Prostate gland (tissue), 2 donors: ENCODE measurements at regions not wholly inside any gene's neighbourhood (a gene's known extent, or its start where the extent isn't known, plus 50 kb on each side); places are given as distances from the start of the nearest gene placed in this dataset.

Experiments used
- DNase-seq: peaks from one replicate; pipeline ENCODE4 v3.0.0-alpha.2; 2019; ENCODE audit warnings: low spot score
- H3K27ac ChIP-seq, 2 donors: fragments of 200-600 bp; sonication (generic); 2 replicates each; pipeline ENCODE4 v1.5.1; 2017 to 2019
- H3K27me3 ChIP-seq: fragments of 200-600 bp; sonication (generic); replicated peaks from 2 replicates; pipeline ENCODE4 v1.5.1; 2019; ENCODE audit not compliant: insufficient read depth
- H3K36me3 ChIP-seq, 2 donors: fragments of 200-600 bp; sonication (generic); 1 replicate in 1 of 2; 2 replicates in 1 of 2; pipeline versions ENCODE4 v1.5.1 to v1.8.1; 2017 to 2019
- H3K4me1 ChIP-seq: fragments of 200-600 bp; sonication (generic); replicated peaks from 2 replicates; pipeline ENCODE4 v1.5.1; 2019
- H3K4me3 ChIP-seq, 2 donors: fragments of 200-600 bp; sonication (generic); 2 replicates each; pipeline ENCODE4 v1.5.1; 2017 to 2019
- H3K9me3 ChIP-seq: fragments of 200-600 bp; sonication (generic); 2 replicates; pipeline ENCODE4 v1.5.1; 2017
- POLR2A ChIP-seq: fragments of 450-650 bp; IDR thresholded peaks from one replicate; pipeline ENCODE4 v1.6.1; 2016; ENCODE audit warnings: antibody characterized with exemption, mild to moderate bottlenecking
- POLR2AphosphoS5 ChIP-seq: sonication (generic); formaldehyde crosslinking; IDR thresholded peaks from one replicate; pipeline ENCODE4 v1.6.1; 2017; ENCODE audit warnings: antibody characterized with exemption
- WGBS: methylation state at CpG from one replicate; pipeline ENCODE4 v1.1.5; 2018; 5-methylcytosine and 5-hydroxymethylcytosine counted together
- intact Hi-C: fragments of 100-400 bp; cut with DNase I; formaldehyde crosslinking; loops from one replicate; pipeline ENCODE4 v1.14.2; 2022
- TF ChIP-seq, protein P1 (sequence below), 4 experiments: fragments of 200-600 bp in 2 of 4; fragments of 450-650 bp in 2 of 4; sonication (generic) in 2 of 4; IDR thresholded peaks; 1 replicate in 3 of 4; 2 replicates in 1 of 4; pipeline ENCODE4 v1.5.1; 2016 to 2019; ENCODE audit warnings: antibody characterized with exemption in 4 of 4, mild to moderate bottlenecking in 2 of 4, moderate library complexity in 2 of 4

DNA sequence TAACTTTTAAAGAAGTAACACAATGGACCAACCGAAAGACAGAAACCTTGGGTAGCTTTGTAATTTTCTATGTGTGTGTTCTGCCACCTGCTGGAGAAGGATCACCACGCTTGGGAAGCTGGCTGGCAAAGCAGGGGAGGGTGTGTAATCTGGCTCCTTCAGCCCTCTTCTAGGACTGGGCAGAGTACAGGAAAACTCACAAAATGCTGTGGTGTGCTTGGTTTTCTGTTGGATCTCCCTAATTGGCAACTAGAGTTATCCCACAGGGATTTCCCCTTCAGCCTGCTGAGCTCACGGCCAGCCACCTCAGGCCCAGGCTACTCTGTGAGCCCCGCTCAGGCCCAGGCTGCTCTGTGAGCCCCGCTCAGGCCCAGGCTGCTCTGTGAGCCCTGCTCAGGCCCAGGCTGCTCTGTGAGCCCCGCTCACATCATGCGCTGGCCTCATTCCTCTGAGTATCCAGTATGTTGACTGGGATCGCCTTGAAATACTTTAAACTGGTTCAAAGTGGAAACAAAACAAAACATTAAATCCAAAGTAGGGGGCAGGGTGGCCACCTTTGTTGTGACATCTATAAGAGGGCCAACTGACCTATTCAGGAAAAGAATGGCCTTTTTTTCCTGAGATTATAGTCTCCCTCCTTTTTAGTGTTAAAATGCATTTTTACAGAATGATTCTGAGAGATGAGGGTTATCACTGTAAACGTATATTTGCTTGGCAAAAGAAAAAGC is 52.0 kb upstream of the RNU6-8 start:
- DNase-seq, result peak; percentile 76
- 58% methylated on average over 9 of the region's 9 CpGs for WGBS
- intact Hi-C loops, result loop anchor here (2.0 to 5.0 kb wide), 5 partner anchors 214 to 743 kb away; no protein-coding TSS in a partner anchor
- H3K4me1 ChIP-seq, result no peaks in the 10 kb centered on the region
- H3K27me3 ChIP-seq, result no peaks in the 10 kb centered on the region
- H3K27ac ChIP-seq, result peak overlapping the region; percentile 14 to 62
- no peaks in the 10 kb centered on the region for H3K36me3 ChIP-seq
- TF ChIP-seq POLR2A, result no peak
- TF ChIP-seq POLR2AphosphoS5, result peak; percentile 28
- TF ChIP-seq, protein P1, sequence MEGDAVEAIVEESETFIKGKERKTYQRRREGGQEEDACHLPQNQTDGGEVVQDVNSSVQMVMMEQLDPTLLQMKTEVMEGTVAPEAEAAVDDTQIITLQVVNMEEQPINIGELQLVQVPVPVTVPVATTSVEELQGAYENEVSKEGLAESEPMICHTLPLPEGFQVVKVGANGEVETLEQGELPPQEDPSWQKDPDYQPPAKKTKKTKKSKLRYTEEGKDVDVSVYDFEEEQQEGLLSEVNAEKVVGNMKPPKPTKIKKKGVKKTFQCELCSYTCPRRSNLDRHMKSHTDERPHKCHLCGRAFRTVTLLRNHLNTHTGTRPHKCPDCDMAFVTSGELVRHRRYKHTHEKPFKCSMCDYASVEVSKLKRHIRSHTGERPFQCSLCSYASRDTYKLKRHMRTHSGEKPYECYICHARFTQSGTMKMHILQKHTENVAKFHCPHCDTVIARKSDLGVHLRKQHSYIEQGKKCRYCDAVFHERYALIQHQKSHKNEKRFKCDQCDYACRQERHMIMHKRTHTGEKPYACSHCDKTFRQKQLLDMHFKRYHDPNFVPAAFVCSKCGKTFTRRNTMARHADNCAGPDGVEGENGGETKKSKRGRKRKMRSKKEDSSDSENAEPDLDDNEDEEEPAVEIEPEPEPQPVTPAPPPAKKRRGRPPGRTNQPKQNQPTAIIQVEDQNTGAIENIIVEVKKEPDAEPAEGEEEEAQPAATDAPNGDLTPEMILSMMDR (IDR thresholded peaks at IDR 0.05), result peak in 3 of 4 experiments; percentile 63 to 81 (median 78)
- no peak overlapping the region for H3K4me3 ChIP-seq
- H3K9me3 ChIP-seq, result no peaks in the 10 kb centered on the region

DNA sequence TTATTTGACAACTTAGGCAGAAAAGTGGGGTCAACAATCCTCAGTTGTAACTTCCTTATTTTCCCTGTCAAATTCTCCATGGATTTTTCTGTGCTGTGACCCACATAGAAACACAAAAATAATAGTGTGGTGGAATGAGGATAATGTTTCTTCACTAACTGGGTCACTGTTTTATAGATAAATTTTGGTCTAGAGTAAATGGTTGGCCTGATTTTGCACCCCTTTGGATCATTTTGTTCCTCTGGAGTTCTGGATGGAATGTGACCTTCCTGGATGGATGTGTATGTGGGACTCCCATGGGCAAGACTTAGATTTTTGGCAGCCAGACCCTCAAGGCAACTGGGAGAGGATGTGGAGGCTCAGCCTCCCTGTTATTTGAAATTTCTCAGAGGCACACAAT is 52.7 kb upstream of the RNU6-8 start:
- intact Hi-C loops, result loop anchor here (2.0 to 5.0 kb wide), 2 partner anchors 213 to 257 kb away; no protein-coding TSS in a partner anchor
- TF ChIP-seq, protein P1 (IDR thresholded peaks at IDR 0.05), result no peak
- TF ChIP-seq POLR2A (no peak), POLR2AphosphoS5 (no peak)

DNA sequence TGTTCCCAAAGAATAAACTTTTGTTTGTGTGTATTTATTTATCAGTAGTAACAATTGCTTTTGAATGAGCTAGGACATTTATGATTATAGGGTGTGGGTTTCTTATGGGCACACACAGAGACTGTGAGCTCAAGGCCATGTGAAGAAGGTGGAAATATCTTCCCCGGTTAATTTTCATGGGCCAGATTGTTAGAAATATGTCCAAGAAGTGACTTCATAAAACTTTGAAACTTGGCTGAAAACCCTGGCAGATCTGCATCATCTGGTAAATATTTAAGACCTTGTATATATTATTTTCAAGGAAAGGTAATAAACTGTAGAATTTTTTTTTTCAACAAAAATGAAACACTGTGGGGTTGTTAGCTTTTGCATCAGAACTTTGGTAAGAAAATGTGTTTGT is 53.5 kb upstream of the RNU6-8 start:
- no peaks in the 10 kb centered on the region for H3K27me3 ChIP-seq
- no peak overlapping the region for H3K4me3 ChIP-seq
- H3K9me3 ChIP-seq, result no peaks in the 10 kb centered on the region
- no peaks in the 10 kb centered on the region for H3K36me3 ChIP-seq
- H3K4me1 ChIP-seq, result no peaks in the 10 kb centered on the region
- DNase-seq, result no peak
- WGBS, result 19% methylated on average over 1 of the region's 1 CpG
- H3K27ac ChIP-seq, result peak overlapping the region in 1 of 2 donors; percentile 62
- intact Hi-C loops, result loop anchor here (5.0 kb wide), 1 partner anchor 256 kb away; no protein-coding TSS in a partner anchor
- TF ChIP-seq POLR2A (no peak), POLR2AphosphoS5 (no peak)
- TF ChIP-seq, protein P1 (IDR thresholded peaks at IDR 0.05), result no peak

More for the DNA sequence above, 52.7 kb upstream of the RNU6-8 start:
- DNase-seq, result no peak
- Histone ChIP-seq H3K4me3 (no peak overlapping the region), H3K27me3 (no peaks in the 10 kb centered on the region), H3K9me3 (no peaks in the 10 kb centered on the region), H3K27ac (peak overlapping the region in 1 of 2 donors; percentile 62), H3K36me3 (no peaks in the 10 kb centered on the region), H3K4me1 (no peaks in the 10 kb centered on the region)

DNA sequence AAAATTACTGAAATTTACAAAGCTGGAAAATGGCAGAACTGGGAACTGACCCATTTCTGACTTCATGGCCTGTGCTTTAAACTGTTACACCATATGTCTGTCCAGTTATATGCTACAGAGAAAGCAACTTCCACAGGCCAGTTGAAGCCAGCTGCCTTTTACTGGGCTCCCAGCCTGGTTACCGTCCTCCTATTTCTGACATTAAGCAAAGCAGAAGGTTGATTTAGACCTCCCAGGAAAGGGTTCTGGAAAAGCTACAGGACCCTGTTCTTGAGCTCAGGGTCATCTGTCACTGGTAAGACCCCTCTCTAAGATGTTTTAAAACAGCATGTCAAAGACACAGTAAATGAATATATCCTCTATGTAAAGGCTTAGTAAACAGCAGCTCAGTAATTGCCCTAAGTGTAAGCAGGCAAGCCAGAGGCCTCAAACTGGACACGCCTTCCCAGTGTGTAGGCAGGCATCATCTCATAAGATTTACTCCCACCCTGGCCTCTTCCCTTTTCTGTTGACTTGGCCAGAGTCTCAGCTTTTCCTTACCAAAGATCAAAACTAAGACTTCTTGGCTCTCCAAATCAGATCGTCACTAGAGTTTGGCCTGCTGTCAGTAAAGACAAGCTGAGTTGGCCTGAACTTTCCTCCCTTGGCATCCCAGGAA is 55.4 kb upstream of the RNU6-8 start:
- no peaks in the 10 kb centered on the region for H3K27me3 ChIP-seq
- TF ChIP-seq POLR2AphosphoS5, result no peak
- TF ChIP-seq, protein P1 (IDR thresholded peaks at IDR 0.05), result no peak
- TF ChIP-seq POLR2A, result no peak
- no peak overlapping the region for H3K27ac ChIP-seq
- H3K4me1 ChIP-seq, result no peaks in the 10 kb centered on the region
- DNase-seq, result no peak
- no peaks in the 10 kb centered on the region for H3K36me3 ChIP-seq
- 52% methylated on average over 3 of the region's 3 CpGs for WGBS
- no peaks in the 10 kb centered on the region for H3K9me3 ChIP-seq
- no peak overlapping the region for H3K4me3 ChIP-seq
- intact Hi-C loops, result loop anchor here (5.0 kb wide), 1 partner anchor 254 kb away; no protein-coding TSS in a partner anchor
